ENCODE measurements at regions not wholly inside any gene's neighbourhood (a gene's known extent, or its start where the extent isn't known, plus 50 kb on each side); places are given as distances from the start of the nearest gene placed in this dataset.
"Not testable (repeated sequence)": the region's sequence is repeated elsewhere in the genome, so short reads cannot be mapped to it uniquely, and the experiment has no call there.

DNA sequence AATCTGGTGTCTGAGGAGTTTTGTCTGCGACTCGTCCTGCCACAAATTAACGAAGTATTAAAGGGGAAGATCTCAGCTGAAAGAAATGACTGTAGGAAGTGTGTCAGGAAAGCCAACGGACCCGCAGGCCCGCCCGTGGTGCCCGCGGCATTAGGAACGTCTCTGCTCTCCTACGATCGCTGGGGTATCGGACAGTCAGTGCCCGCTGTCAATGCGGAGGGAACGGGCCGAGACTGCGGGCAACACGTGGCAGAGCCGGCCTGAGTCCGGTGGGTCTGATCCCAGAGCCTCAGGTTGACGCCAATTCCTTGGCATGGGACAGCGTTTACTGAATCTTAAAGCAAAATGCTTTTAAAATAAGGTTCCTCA lies 128.7 kb downstream of the KBTBD2 start:
- no peak for DNase-seq (ENCODE audit: low spot score)

DNA sequence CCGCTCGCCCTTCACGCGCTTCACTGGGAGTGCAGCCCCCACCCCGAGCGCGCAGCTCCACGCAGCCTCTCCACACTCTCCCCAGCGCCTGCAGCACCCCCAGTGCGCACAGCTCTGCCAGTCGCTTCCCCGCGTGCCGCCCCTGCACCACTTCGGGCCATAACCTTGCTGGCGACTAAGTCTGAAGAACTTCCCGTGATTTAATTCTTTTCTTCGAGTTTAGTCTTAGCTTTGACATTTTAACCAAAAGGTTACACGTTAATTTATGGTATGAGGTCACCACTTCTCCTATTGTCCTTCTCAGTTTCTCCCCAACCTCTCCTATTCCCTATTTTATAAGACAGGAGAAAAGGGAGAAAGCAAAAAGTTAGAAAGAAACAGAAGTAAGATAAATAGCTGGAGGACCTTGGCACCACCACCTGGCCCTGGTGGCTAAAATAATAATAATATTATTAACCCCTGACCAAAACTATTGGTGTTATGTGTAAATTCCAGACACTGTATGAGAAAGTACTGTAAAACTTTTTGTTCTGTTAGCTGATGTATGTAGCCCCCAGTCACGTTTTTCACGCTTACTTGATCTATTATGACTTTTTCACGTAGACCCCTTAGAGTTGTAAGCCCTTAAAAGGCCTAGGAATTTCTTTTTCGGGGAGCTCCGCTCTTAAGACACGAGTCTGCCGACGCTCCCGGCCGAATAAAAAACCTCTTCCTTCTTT lies 129.2 kb downstream of the KBTBD2 start:
- not testable (repeated sequence) for DNase-seq (ENCODE audit: low spot score)

DNA sequence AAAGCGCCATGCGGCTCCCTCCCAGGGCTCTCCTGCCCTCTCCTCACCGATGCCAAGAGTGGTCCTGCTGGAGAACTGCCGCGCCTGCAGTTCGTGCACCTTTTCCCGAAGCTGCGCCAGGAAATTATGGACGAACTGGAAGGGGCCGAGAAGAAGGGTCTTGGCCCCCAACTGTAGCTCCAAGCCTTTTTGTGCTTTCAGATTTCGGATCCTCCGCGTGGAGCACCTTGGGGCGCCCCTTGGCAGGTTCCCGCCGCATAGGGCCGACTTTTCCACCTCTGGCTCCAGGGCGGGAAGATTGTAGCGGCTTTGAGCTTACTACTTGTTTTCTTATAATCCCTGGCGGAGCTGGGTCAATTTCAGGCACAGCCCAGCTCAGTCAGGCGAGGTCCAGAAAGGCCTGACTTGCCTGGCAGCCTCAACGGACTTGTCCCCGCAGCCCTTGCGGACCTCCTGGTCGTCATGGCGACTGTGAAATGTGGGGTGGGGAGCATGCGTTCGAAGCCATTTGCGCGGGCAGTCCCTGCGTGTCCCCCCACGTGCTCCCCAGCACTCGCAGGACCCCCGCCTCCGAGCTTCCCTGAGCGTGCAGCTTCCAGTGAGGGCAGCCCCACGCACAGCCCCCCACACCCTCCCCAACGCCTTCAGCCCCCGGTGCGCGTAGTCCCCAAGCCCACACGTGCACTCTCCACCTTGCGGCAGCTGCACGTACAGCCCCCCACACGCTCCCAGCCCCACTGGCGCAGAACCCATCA lies 129.9 kb downstream of the KBTBD2 start:
- DNase-seq (ENCODE audit: low spot score) = no peak

DNA sequence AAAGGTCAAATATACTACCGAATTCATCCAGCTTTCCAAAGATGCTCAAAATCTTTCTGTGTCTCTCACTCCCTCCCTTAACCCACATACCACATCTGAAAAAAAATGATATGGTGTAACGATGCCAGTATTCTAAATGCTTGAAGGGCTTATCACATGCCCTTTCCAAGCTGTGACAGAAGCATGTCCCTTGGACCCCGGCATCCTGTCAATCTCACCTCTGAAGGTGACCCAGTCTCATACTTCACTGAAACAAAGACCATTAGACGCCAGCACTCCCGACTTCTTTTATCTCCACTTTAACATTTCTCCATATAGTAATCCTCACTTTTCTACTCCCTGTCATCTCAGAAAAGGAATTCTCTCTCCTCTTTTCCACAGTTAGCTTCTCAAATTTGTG lies 130.8 kb downstream of the KBTBD2 start:
- DNase-seq (ENCODE audit: low spot score) = not testable (repeated sequence)

DNA sequence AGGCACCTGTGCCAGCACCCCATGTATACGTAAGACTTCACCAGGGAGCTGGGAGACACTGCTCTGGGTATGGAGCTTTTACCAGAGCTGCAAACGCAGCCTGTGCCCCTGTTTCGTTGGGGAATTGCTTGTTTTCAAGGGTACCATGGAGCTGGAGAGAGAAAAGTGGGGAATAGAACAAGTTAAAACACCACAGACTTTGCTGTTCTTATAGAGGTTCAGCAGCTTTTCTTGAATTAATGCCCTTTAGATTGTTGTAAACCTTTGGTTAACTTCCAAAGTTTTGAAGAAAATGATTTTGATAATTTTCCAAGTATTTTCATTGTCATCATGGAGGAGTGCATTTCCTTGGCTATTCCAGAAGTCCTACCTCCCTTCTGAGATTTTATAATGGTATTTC lies 131.7 kb downstream of the KBTBD2 start:
- DNase-seq (ENCODE audit: low spot score) = not testable (repeated sequence)

DNA sequence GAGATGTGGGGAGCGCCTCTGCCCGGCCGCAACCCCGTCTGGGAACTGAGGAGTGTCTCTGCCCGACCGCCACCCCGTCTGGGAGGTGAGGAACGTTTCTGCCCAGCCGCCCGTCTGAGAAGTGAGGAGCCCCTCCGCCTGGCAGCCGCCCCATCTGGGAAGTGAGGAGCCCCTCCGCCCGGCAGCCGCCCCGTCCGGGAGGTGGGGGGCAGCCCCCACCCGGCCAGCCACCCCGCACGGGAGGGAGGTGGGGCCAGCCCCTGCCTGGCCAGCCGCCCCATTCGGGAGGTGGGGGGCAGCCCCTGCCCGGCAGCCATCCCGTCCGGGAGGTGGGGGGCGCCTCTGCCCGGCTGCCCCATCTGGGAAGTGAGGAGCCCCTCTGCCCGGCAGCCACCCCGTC lies 137.7 kb downstream of the KBTBD2 start:
- not testable (repeated sequence) for DNase-seq (ENCODE audit: low spot score)

DNA sequence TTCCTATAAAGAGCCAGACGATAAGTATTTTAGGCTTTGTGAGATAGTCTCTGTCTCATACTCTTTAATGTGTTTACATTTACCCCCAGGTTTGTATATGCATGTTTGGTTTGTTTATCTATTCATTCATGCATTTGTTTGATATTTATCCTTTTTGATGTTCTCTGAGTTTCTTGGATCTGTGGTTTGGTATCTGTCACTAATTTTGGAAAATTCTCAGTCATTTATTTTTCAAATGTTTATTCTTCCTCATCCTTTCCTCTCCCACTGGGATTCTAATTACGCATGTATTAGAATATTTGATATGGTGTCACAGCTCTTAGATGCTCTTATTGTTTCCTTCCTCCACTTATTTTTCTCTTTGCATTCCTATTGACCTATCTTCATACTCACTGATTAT lies 143.2 kb downstream of the KBTBD2 start:
- DNase-seq (ENCODE audit: low spot score) = not testable (repeated sequence)

DNA sequence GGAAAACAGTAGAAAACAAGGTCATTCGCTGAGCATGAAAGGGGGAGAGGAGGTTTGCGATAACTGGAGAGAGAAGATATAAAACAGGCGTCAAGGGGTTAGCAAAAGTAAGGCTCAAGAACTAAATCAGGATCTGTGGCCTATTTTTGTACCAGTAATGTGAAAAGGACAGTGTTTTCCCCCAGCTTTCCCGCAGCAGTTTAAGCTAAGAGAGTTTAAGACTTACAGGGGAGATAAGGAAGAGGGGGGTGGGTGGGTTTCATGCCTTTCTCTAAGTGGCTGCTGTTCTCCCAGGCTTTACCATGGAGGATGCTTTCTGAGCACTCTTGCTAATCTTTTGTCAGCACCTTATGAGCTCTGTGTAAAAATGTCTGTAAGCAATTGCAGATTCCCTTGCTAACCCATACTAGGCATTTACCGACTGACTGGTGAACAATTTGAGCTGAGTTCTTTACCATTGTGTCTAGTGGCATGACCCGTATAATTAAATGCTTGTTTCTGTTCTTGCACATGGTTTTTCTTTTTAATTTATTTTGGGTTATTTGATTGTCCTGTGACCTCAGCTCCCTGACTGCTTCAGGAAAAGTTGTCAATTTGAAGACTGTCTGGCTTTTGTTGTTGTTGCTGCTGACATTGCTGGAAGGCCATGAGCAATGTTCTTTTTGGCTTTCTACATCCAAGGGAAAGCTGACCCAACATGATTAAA lies 144.0 kb downstream of the KBTBD2 start:
- not testable (repeated sequence) for DNase-seq (ENCODE audit: low spot score)

DNA sequence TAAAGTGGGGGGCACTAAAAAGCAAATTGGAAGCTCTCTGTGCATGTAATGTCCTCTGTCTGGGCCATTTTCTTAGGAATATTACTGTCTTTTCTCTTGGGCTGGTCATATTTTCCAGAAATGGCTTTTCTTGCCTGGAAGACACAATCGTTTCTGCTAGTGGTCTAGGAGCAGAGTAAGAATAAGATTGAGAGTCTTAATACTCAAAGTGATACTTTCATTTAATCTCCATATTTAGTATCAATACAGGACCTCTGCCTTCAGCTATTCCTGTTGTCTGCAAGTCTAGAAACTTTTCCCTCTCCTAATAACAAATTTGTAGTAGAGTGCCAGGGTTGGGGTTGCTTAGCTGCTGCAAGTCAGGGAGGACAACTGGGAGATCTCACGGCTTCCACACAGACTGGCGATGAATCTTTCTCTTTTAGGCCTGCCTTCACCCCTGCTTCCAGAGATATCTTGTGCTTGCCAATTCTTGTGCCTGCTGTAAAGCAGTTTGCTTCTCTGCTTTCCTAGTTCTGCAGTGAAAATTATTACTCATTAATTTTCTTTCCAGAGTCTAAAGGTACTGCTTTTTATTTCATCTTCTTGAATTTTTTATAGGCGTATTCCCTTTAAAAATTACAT lies 149.6 kb downstream of the KBTBD2 start:
- DNase-seq (ENCODE audit: low spot score) = not testable (repeated sequence)

DNA sequence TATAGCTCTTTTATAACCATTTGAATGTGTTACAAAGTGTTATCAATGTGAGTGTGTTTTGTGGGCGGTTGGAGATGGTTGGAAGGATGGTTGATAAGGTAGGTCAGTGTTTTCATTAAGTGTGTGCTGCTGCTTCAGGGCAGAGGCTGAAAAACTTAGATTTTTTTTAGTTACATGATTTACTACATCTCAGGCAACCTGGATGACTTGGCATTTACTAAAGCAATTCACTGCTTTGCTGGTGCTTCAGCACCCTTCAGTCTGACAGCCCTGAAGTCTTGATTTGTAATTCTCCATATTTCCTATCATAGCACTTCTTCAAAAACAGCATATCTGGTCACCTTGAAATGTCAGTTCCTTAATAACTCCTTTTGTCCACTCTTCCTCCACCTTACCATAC lies 151.8 kb downstream of the KBTBD2 start:
- DNase-seq (ENCODE audit: low spot score) = not testable (repeated sequence)

DNA sequence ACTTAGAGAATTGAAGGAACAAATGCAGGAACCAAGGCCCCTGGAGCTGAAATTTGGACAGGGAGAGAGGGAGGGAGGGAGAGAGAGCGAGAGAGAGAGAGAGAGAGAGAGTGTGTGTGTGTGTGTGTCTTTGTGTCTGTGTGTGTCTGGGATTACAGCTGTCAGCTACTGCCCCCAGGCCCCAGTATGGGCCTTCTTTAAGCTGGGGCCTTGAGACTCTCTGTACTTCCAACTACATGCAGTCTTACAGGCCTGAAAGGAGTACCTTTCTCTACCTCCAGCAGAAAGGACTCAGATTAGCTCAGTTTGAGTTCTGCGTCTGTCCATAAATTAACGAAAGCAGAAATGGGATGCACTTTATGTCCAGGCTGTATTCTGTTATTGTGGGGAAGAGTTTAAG lies 153.2 kb downstream of the KBTBD2 start:
- not testable (repeated sequence) for DNase-seq (ENCODE audit: low spot score)

DNA sequence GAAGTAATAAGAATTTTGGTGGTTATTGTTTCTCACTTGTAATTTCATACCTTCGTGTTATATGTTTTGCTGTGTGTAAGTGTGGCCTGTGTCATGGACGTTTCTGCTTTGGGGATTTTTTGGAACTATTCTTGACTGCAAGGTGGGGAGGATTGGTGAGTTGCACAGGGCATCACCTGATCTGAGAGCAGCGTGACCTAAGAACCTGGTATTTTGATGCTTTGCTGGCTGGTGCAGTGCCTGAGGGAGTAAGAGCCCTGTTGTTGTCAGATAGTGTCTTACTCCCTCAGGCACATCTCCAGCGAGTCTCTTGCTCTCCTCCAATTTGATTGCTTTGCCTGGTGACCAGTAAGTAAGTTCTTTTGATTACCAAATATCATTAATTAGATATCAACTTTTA lies 158.8 kb downstream of the KBTBD2 start:
- DNase-seq (ENCODE audit: low spot score) = not testable (repeated sequence)

DNA sequence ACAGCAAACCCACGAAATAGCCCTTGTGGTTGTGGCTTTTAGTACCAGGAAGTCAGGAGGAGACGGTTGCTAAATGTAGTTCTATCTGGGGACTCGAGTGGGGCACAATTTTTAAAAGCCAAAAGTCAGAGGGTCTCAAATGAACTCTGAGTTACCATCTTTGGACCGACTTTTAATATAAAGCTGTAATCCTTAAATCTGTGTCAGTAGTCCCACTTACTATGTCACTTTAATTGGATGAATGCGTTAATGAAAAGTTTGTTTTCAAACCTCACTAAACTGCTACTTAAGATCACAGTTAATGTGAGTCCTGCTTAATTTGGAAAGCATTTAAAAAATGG lies 162.3 kb downstream of the KBTBD2 start:
- DNase-seq (ENCODE audit: low spot score) = not testable (repeated sequence)

DNA sequence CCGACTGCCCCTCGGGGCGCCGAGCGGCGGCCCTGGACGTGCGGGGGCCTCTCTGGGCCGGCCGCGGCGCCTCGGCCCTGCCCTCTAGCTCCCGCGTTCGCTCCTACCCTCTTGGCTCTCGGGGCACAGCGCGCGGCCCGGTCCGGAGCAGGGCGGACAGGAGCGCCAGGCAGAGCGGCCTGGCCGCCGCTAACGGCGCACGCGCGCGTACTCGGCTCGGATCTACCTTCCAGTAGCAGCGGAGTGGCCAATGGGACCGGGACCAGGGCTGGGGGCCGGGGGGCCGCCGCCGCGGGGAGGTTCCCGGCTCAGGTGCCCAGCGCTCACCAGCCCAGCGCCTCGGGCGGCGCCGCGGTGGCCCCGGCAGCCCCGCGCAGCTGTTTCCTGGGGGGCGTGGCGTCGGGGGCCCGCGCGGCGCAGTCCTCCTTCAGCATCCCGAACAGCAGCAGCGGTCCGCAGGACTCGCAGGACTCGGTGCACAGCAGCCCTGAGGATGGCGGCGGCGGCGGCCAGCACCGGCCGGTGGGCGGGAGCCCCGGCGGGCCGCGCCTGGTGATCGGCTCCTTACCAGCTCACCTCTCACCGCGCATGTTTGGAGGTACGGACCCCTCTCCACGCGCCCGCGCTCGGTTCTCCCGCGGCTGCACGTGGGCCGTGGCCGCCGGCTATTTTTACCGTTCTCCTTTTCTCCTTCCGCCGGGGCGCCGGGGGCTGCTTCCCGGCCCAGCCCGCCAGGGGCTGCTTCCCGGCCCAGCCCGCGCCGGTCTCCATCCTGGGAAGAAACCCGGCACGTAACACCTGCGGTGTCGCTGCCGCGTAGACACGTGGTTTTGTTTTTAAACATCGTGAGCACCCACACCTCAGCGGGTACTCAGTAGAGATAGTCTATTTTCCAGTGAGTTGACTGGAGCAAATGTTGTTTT lies 162.9 kb downstream of the KBTBD2 start:
- peak; percentile 26 for DNase-seq (ENCODE audit: low spot score)

DNA sequence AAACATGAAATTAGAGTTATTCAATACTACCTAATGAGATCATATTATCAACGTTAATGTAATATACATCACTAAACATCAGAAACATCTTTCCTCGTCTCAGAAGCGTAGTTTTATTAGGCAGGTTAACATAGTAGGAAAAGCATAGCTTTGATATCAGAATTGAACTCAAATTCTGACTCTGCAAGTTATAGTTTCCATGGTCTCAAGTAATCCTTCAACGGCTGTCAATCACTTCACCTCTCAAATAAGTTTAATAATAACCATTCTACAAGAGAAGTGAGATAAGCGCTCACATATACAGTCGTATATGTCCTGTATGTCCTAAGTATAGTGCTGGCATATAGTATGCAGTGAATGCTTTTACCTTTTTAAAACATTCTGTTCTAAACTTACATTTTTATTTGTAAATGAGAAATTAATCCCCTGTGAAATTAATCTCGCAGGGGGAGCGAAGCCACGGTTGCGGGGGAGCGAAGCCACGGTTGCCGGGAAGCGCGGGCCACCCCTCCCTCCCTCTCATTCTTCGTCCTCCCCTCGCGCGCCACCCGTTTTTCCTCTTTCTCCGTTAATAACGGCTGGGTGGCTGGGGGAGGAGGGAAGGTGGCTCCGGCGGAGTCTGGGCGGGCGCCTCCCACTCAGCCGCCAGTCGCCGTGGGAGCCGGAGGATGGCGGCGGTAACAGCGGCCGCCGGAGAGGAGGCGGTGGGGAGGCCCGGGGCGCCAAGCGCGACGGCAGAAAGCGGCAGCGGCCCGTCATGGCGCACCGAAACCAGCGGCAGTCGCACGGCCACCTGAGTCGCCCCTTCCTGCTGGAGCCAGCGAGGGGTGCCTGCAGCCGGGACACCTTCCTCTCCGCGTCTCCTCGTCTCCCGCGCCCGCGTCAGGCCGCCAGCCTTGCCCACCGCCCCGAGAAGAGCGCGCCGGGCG lies 163.8 kb downstream of the KBTBD2 start:
- DNase-seq (ENCODE audit: low spot score) = peak; percentile 32

DNA sequence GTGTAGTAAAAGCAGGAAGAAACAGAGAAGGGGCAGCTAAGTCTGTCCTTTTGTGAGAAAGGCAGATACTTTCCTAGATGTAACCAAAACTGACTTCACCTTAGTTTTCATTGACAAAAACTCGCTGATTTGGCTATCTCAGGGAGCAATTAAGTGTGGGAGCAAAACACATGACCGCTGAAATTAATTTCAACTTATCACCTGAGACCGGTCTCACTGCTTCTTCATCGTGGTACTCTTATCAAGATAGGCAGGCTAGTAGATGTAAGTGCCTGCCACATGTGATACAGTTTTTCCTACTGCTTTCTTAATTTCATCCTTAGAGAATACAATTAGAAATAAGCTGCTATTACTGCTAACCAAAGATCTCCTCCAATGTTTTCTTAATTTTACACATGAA lies 168.7 kb downstream of the KBTBD2 start:
- not testable (repeated sequence) for DNase-seq (ENCODE audit: low spot score)

DNA sequence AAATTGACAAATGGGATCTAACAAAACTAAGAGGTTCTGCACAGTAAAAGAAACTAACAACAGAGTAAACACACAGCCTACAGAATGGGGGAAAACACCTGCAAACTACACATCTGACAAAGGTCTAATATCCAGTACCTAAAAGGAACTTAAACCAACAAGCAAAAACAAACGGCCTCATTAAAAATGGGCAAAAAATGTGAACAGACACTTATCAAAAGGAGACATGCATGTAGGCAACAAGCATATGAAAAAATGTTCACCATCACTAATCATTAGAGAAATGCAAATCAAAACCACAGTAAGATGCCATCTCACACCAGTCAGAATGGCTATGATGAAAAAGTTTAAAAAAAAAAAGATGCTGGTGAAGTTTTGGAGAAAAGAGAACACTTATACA lies 197.4 kb downstream of the KBTBD2 start:
- no peak for DNase-seq (ENCODE audit: low spot score)

DNA sequence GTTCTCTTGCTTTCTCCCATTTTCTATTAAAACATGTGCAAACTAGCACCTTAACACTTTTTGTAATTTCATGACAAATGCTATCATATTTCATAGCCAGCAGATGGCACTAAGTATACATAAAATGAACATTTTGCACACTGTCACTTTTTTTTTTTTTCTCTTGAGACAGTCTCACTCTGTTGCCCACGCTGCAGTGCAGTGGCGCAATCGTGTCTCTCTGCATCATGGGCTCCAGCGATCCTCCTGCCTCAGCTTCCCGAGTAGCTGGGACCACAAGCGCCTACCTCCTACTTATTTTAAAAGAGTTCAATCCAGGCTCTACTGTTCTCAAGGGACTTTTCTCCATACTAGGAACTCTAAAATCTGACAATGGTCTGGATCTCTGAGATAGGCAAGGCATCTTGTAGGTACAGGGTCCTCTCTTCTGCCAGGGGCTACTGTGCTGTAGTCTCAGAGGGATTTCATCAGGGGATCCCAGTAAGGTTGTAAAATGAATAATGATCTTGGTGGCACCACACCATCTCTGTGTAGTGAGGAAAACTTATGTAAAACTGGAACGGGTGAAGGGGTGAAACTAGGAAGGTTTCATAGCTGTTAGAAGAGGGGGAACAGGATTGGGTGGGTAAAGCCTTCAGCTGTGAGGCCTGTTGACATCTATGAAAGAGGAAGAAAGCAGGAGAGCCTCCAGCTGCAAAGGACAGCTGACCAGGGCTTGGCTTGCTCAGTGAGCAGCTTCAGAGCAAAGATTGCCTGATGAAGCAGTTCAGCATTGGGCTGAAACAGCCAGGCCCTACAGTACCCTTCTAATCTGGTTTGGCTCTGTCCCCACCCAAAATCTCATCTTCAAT lies 196.9 kb downstream of the AVL9 start:
- not testable (repeated sequence) for DNase-seq (ENCODE audit: low spot score)

DNA sequence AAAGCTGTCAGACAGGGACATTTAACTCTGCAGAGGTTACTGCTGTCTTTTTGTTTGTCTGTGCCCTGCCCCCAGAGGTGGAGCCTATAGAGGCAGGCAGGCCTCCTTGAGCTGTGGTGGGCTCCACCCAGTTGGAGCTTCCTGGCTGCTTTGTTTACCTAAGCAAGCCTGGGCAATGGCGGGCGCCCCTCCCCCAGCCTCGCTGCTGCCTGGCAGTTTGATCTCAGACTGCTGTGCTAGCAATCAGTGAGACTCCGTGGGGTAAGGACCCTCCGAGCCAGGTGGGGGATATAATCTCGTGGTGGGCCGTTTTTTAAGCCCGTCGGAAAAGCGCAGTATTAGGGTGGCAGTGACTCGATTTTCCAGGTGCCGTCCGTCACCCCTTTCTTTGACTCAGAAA lies 192.8 kb downstream of the AVL9 start:
- DNase-seq (ENCODE audit: low spot score) = not testable (repeated sequence)

DNA sequence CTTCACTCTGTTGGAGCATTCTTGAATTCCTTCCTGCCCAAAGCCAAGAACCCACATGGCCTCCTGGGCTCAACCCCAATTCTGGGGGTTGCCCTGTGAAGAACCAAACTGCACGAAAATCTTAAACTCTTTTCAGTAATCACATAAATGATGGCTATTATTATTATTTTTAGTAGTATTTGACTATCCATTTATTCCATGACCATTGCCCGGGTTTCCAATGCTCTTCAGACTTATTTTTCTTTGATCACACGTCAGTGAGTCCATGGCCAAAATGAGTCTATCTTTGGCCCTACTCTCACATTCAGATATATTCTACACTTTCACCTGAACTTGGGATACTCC lies 185.9 kb downstream of the AVL9 start:
- no peak for DNase-seq (ENCODE audit: low spot score)
